ENCODE measurements at regions not wholly inside any gene's neighbourhood (a gene's known extent, or its start where the extent isn't known, plus 50 kb on each side); places are given as distances from the start of the nearest gene placed in this dataset.

GRCh38 chr12:30016540-30017055 lies 232.9 kb upstream of the TMTC1 start:
- TF ChIP-seq, protein P1, sequence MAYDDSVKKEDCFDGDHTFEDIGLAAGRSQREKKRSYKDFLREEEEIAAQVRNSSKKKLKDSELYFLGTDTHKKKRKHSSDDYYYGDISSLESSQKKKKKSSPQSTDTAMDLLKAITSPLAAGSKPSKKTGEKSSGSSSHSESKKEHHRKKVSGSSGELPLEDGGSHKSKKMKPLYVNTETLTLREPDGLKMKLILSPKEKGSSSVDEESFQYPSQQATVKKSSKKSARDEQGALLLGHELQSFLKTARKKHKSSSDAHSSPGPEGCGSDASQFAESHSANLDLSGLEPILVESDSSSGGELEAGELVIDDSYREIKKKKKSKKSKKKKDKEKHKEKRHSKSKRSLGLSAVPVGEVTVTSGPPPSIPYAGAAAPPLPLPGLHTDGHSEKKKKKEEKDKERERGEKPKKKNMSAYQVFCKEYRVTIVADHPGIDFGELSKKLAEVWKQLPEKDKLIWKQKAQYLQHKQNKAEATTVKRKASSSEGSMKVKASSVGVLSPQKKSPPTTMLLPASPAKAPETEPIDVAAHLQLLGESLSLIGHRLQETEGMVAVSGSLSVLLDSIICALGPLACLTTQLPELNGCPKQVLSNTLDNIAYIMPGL (CRISPR knock-in tag; IDR thresholded peaks at IDR 0.05; ENCODE audit: borderline replicate concordance): no peak
- TF ChIP-seq USF2 (IDR thresholded peaks at IDR 0.05) (no peak), ZNF302 (CRISPR knock-in tag; IDR thresholded peaks at IDR 0.05) (no peak), RCOR1 (IDR thresholded peaks at IDR 0.05; ENCODE audit: low read depth, low read length) (no peak), CTCF (IDR thresholded peaks at IDR 0.05) (no peak), KDM5A (IDR thresholded peaks at IDR 0.05) (no peak), POLR2AphosphoS2 (conservative IDR thresholded peaks at IDR 0.05; ENCODE audit: low read length) (no peak), RAD21 (conservative IDR thresholded peaks at IDR 0.05 in 1 of 2, IDR thresholded peaks at IDR 0.05 in 1 of 2) (no peak)
- TF ChIP-seq, protein P2, sequence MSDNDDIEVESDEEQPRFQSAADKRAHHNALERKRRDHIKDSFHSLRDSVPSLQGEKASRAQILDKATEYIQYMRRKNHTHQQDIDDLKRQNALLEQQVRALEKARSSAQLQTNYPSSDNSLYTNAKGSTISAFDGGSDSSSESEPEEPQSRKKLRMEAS (IDR thresholded peaks at IDR 0.05): no peak

Measured in A549 (cell line).